ENCODE measurements at regions not wholly inside any gene's neighbourhood (a gene's known extent, or its start where the extent isn't known, plus 50 kb on each side); places are given as distances from the start of the nearest gene placed in this dataset.

DNA sequence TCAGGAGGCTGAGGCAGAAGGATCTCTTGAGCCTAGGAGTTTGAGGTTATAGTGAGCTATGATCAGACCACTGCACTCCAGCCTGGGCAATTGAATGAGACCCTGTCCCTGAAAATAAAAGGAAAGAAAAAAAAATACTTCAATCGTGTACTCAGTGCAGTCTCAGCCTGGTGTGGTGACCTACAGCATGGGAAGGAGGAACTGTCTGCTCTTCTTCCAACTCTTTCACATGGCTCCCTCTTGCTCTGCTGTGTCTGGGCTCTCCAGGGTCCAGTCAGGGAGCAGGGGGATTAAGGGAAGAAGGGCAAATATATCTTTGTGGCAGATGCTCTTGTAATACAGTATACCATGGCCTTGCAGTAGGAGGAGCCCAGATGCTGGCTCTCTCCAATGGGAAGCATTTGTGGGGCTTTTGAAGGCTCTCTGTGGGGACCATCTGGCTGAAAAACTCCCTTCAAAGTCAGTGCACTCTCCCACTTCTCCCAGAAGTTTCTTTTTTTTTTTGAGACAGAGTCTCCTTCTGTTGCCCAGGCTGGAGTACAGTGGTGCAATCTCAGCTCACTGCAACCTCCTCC lies 76.6 kb upstream of the TMPO start:
- Mint-ChIP-seq H3K27me3 (peaks cover 50% of the 10 kb centered on the region), H3K4me3 (no peak overlapping the region), H3K4me1 (no peaks in the 10 kb centered on the region), H3K9me3 (ENCODE audit: insufficient read depth) (peaks cover 5% of the 10 kb centered on the region), H3K27ac (no peak overlapping the region)
- no peak for DNase-seq
- Histone ChIP-seq H2AFZ (ENCODE audit: insufficient read depth, low read depth, low read length, poor library complexity, severe bottlenecking) (no peak overlapping the region), H3K4me1 (ENCODE audit: control insufficient read depth in 2 of 2, insufficient read depth in 2 of 2, low read length in 2 of 2) (no peaks in the 10 kb centered on the region), H4K20me1 (ENCODE audit: control insufficient read depth, insufficient read depth, low read length, poor library complexity, severe bottlenecking) (no peaks in the 10 kb centered on the region), H3K9me3 (ENCODE audit: control extremely low read depth in 1 of 3, control insufficient read depth in 2 of 3, insufficient read depth in 1 of 3, low read length in 2 of 3) (peaks cover 0 to 7% (median 1%) of the 10 kb centered on the region in 3 donors), H3K4me2 (replicated peaks; ENCODE audit: low read depth, low read length, poor library complexity, severe bottlenecking) (no peak overlapping the region), H3K27ac (ENCODE audit: low read length in 2 of 2) (no peak overlapping the region), H3K27me3 (replicated peaks in 1 of 4; ENCODE audit: control extremely low read depth in 1 of 4, control insufficient read depth in 3 of 4, insufficient read depth in 4 of 4, low read length in 3 of 4) (peaks cover 0 to 22% (median 10%) of the 10 kb centered on the region in 4 experiments), H3K9ac (ENCODE audit: low read length) (no peak overlapping the region), H3K79me2 (ENCODE audit: control insufficient read depth, insufficient read depth, low read length) (no peaks in the 10 kb centered on the region), H3K4me3 (ENCODE audit: control extremely low read depth in 1 of 5, extremely low read depth in 1 of 5, insufficient read depth in 1 of 5, low read depth in 2 of 5, low read length in 4 of 5) (no peak overlapping the region), H3K36me3 (replicated peaks in 1 of 2; ENCODE audit: control extremely low read depth in 1 of 2, control insufficient read depth in 1 of 2, extremely low read depth in 1 of 2, insufficient read depth in 2 of 2, low read length in 1 of 2) (no peaks in the 10 kb centered on the region)
- ChIA-PET POLR2A (no interaction called here), CTCF (interaction anchor here (1.0 kb wide), 1 partner anchor 94 kb away, joined by 3 read pairs; no protein-coding TSS in a partner anchor)
- 0% methylated on average over 1 of the region's 1 CpG for WGBS (ENCODE audit: insufficient coverage)
- intact Hi-C loops (cut with micrococcal nuclease), result no loop called here
- TF ChIP-seq CTCF (IDR thresholded peaks at IDR 0.05), result no peak
- TF ChIP-seq EZH2 (IDR thresholded peaks at IDR 0.05; ENCODE audit: borderline replicate concordance, insufficient read depth, low read depth, low read length, poor library complexity, severe bottlenecking), result no peak
- ATAC-seq (ENCODE audit: low read depth), result no peak

GRCh38 chr12:98439471-98439951 lies 75.9 kb upstream of the TMPO start:
- TF ChIP-seq CTCF (IDR thresholded peaks at IDR 0.05) (no peak), EZH2 (IDR thresholded peaks at IDR 0.05; ENCODE audit: borderline replicate concordance, insufficient read depth, low read depth, low read length, poor library complexity, severe bottlenecking) (no peak)
- intact Hi-C loops (cut with micrococcal nuclease), result no loop called here
- Histone ChIP-seq H3K9me3 (ENCODE audit: control extremely low read depth in 1 of 3, control insufficient read depth in 2 of 3, insufficient read depth in 1 of 3, low read length in 2 of 3) (peaks cover 0 to 7% (median 1%) of the 10 kb centered on the region in 3 donors), H3K4me1 (ENCODE audit: control insufficient read depth in 2 of 2, insufficient read depth in 2 of 2, low read length in 2 of 2) (no peaks in the 10 kb centered on the region), H4K20me1 (ENCODE audit: control insufficient read depth, insufficient read depth, low read length, poor library complexity, severe bottlenecking) (no peaks in the 10 kb centered on the region), H3K79me2 (ENCODE audit: control insufficient read depth, insufficient read depth, low read length) (no peaks in the 10 kb centered on the region), H3K36me3 (replicated peaks in 1 of 2; ENCODE audit: control extremely low read depth in 1 of 2, control insufficient read depth in 1 of 2, extremely low read depth in 1 of 2, insufficient read depth in 2 of 2, low read length in 1 of 2) (no peaks in the 10 kb centered on the region), H3K9ac (ENCODE audit: low read length) (no peak overlapping the region), H3K27me3 (replicated peaks in 1 of 4; ENCODE audit: control extremely low read depth in 1 of 4, control insufficient read depth in 3 of 4, insufficient read depth in 4 of 4, low read length in 3 of 4) (peaks cover 0 to 26% (median 10%) of the 10 kb centered on the region in 4 experiments), H2AFZ (ENCODE audit: insufficient read depth, low read depth, low read length, poor library complexity, severe bottlenecking) (no peak overlapping the region), H3K4me3 (ENCODE audit: control extremely low read depth in 1 of 5, extremely low read depth in 1 of 5, insufficient read depth in 1 of 5, low read depth in 2 of 5, low read length in 4 of 5) (no peak overlapping the region), H3K4me2 (replicated peaks; ENCODE audit: low read depth, low read length, poor library complexity, severe bottlenecking) (no peak overlapping the region), H3K27ac (ENCODE audit: low read length in 2 of 2) (no peak overlapping the region)
- Mint-ChIP-seq H3K27me3 (peaks cover 56% of the 10 kb centered on the region), H3K4me3 (no peak overlapping the region), H3K9me3 (ENCODE audit: insufficient read depth) (peaks cover 5% of the 10 kb centered on the region), H3K27ac (no peak overlapping the region), H3K4me1 (no peaks in the 10 kb centered on the region)
- 68% methylated on average over 3 of the region's 3 CpGs for WGBS (ENCODE audit: insufficient coverage)
- no peak for ATAC-seq (ENCODE audit: low read depth)
- POLR2A ChIA-PET, result no interaction called here
- DNase-seq, result no peak
- CTCF ChIA-PET, result no interaction called here
